PFSK-1 (cell line): ENCODE measurements at regions not wholly inside any gene's neighbourhood (a gene's known extent, or its start where the extent isn't known, plus 50 kb on each side); places are given as distances from the start of the nearest gene placed in this dataset.

Source experiments
- POLR2AphosphoS5 ChIP-seq: IDR thresholded peaks from 2 replicates; pipeline ENCODE4 v1.6.1; 2012; ENCODE audit warnings: low read depth, mild to moderate bottlenecking, control low read depth, low read length, moderate library complexity
- SIN3A ChIP-seq: IDR thresholded peaks from 2 replicates; pipeline ENCODE4 v1.6.1; 2012; ENCODE audit warnings: mild to moderate bottlenecking, low read length, moderate library complexity, borderline replicate concordance; ENCODE audit not compliant: insufficient read depth

GRCh38 chr3:197353001-197353866 lies 54.8 kb upstream of the DLG1 start:
- TF ChIP-seq POLR2AphosphoS5 (no peak), SIN3A (no peak)
